ENCODE measurements at regions not wholly inside any gene's neighbourhood (a gene's known extent, or its start where the extent isn't known, plus 50 kb on each side); places are given as distances from the start of the nearest gene placed in this dataset.

DNA sequence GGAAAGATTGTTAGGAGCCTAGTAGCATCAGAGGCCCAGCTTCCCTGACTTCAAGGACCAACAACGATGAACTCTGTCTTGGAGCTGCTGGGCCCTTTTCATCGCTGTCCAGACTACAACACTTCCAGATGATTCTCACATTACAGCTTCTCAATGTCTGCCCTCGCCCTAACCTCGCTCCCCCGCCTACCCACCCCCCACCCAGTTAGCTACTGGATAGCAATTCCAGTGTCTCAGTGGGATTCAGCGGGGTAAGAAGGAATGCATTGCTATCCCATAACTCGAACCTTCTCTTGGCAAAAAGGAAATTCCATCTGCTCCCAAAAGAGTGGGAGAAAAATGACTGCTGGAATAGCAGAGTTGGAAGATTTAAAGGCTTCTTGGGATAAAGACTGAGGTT is 65.0 kb downstream of the RPL37A start:
- Mint-ChIP-seq H3K27me3 (ENCODE audit: low read depth) (no peaks in the 10 kb centered on the region), H3K27ac (peak overlapping the region; percentile 93), H3K4me1 (peaks cover 45% of the 10 kb centered on the region), H3K9me3 (peaks cover 4% of the 10 kb centered on the region), H3K4me3 (no peak overlapping the region), H3K36me3 (no peaks in the 10 kb centered on the region)
- no peak for DNase-seq (ENCODE audit: low spot score in 2 of 2, unreplicated experiment in 2 of 2)
- TF ChIP-seq, protein P1, sequence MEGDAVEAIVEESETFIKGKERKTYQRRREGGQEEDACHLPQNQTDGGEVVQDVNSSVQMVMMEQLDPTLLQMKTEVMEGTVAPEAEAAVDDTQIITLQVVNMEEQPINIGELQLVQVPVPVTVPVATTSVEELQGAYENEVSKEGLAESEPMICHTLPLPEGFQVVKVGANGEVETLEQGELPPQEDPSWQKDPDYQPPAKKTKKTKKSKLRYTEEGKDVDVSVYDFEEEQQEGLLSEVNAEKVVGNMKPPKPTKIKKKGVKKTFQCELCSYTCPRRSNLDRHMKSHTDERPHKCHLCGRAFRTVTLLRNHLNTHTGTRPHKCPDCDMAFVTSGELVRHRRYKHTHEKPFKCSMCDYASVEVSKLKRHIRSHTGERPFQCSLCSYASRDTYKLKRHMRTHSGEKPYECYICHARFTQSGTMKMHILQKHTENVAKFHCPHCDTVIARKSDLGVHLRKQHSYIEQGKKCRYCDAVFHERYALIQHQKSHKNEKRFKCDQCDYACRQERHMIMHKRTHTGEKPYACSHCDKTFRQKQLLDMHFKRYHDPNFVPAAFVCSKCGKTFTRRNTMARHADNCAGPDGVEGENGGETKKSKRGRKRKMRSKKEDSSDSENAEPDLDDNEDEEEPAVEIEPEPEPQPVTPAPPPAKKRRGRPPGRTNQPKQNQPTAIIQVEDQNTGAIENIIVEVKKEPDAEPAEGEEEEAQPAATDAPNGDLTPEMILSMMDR (IDR thresholded peaks at IDR 0.05; ENCODE audit: unreplicated experiment), result no peak

DNA sequence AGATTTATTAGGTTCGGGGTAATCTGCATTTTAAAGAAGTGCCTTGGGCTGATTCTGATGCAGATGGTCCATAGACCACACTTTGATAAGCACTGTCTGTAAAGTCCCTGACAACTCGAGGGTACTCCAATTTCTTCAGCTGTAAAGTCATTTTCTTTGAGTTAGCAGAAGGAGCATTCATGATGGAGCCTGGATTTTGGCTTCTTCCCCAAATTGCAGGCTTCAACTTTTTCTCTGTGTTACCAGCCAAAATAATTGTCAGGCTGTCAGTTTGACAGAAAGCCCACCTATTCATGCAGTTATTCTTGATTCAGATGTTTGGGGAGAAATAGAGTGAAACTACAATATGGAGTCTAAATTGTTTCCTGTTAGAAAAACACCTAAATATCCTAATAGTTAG is 66.0 kb downstream of the RPL37A start:
- Mint-ChIP-seq H3K9me3 (peaks cover 4% of the 10 kb centered on the region), H3K4me1 (peaks cover 45% of the 10 kb centered on the region), H3K27ac (no peak overlapping the region), H3K27me3 (ENCODE audit: low read depth) (no peaks in the 10 kb centered on the region), H3K4me3 (no peak overlapping the region), H3K36me3 (no peaks in the 10 kb centered on the region)
- no peak for DNase-seq (ENCODE audit: low spot score in 2 of 2, unreplicated experiment in 2 of 2)
- TF ChIP-seq, protein P1 (IDR thresholded peaks at IDR 0.05; ENCODE audit: unreplicated experiment), result no peak

DNA sequence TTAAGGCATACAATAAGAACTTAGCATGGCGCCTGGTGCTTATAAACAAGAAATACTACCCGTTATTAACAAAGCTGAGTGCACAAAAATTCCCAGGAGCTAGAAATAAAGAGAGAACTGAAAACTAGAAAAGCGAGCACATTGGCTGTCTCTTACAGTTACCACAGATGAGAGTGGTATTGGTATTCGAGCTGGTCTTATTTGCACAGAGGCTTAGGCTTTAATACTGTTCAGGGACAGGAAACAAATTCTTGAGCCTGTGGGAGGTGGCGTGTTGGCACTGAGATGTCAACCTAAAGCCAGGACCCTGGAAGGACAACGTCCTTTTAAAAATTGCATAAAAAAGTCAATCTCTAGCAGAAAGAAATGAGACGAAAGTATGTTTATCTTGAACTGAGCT is 67.3 kb upstream of the IGFBP2 start:
- H3K9me3 Mint-ChIP-seq, result peaks cover 4% of the 10 kb centered on the region
- peaks cover 36% of the 10 kb centered on the region for H3K4me1 Mint-ChIP-seq
- H3K27ac Mint-ChIP-seq, result no peak overlapping the region

DNA sequence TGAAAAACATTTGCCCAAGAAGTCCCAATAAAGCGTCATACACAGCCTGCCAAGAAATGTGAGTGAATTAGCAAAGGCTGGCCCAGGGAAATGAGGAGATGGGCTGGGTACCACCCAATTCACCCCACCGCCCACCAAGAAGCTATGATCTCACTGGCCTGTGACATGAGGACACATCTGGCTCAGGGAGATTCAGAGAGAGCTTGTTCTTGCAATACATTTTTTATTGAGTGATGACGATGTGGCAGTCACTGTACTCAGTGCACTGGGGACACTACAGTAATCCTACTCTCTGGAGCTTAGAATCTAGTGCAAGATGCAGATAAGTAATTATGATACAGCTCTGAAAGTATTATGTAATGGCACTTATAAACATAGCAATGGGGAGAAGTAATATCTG is 64.6 kb upstream of the IGFBP2 start:
- no peak for DNase-seq (ENCODE audit: low spot score in 2 of 2, unreplicated experiment in 2 of 2)
- H3K27ac Mint-ChIP-seq, result peak overlapping the region; percentile 14
- H3K4me3 Mint-ChIP-seq, result no peak overlapping the region
- no peaks in the 10 kb centered on the region for H3K27me3 Mint-ChIP-seq (ENCODE audit: low read depth)
- peaks cover 17% of the 10 kb centered on the region for H3K4me1 Mint-ChIP-seq
- TF ChIP-seq, protein P1 (IDR thresholded peaks at IDR 0.05; ENCODE audit: unreplicated experiment), result no peak
- H3K9me3 Mint-ChIP-seq, result peaks cover 10% of the 10 kb centered on the region
- peaks cover 3% of the 10 kb centered on the region for H3K36me3 Mint-ChIP-seq

More for the DNA sequence above, 67.3 kb upstream of the IGFBP2 start:
- TF ChIP-seq, protein P1 (IDR thresholded peaks at IDR 0.05; ENCODE audit: unreplicated experiment), result no peak
- Mint-ChIP-seq H3K4me3 (no peak overlapping the region), H3K27me3 (ENCODE audit: low read depth) (no peaks in the 10 kb centered on the region), H3K36me3 (no peaks in the 10 kb centered on the region)
- no peak for DNase-seq (ENCODE audit: low spot score in 2 of 2, unreplicated experiment in 2 of 2)

DNA sequence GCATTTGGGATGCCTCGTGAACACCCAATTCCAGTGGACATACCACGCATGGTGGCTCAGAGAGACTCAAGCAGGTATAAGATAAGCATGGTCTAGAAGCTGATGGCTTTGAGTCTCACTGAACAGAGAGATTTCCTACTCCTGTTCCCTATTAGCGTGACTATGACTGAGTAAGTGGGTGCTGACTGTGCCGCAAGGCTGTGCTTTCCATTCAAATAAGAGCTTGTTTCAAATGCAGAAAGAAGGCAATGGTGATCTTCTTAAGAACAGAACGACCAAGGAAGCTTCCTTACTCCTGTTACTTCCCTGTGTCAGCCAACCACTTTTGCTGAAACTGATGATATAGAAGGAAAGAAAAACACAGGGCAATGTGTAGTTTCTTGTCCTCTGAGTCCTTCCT is 63.5 kb upstream of the IGFBP2 start:
- Mint-ChIP-seq H3K27ac (no peak overlapping the region), H3K27me3 (ENCODE audit: low read depth) (no peaks in the 10 kb centered on the region), H3K9me3 (peaks cover 6% of the 10 kb centered on the region), H3K36me3 (peaks cover 3% of the 10 kb centered on the region), H3K4me3 (no peak overlapping the region), H3K4me1 (peaks cover 17% of the 10 kb centered on the region)
- no peak for DNase-seq (ENCODE audit: low spot score in 2 of 2, unreplicated experiment in 2 of 2)
- TF ChIP-seq, protein P1 (IDR thresholded peaks at IDR 0.05; ENCODE audit: unreplicated experiment), result no peak

DNA sequence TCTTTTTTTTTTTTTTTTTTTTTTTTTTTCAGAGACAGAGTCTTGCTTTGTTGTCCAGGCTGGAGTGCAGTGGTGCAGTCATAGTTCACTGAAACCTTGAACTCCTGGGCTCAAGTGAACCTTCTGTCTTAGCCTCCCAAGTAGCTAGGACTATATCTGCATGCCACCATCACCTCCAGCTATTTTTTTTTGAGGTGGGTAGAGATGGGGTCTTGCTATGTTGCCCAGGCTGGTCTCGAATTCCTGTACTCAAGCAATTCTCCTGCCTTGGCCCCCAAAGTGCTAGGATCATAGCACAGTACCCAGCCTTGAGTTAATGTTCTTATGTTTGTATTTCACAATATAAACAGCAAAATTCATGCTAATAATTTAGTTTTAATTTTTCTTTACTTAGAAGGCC is 62.9 kb upstream of the IGFBP2 start:
- H3K27me3 Mint-ChIP-seq (ENCODE audit: low read depth), result no peaks in the 10 kb centered on the region
- H3K4me3 Mint-ChIP-seq, result no peak overlapping the region
- DNase-seq (ENCODE audit: low spot score in 2 of 2, unreplicated experiment in 2 of 2), result no peak
- H3K9me3 Mint-ChIP-seq, result peaks cover 6% of the 10 kb centered on the region
- no peak overlapping the region for H3K27ac Mint-ChIP-seq
- peaks cover 17% of the 10 kb centered on the region for H3K4me1 Mint-ChIP-seq
- TF ChIP-seq, protein P1 (IDR thresholded peaks at IDR 0.05; ENCODE audit: unreplicated experiment), result no peak
- H3K36me3 Mint-ChIP-seq, result peaks cover 3% of the 10 kb centered on the region

Data from mesothelial cell of epicardium (in vitro differentiated cells).